Naive thymus-derived CD4-positive, alpha-beta T cell (primary cell): ENCODE measurements at regions not wholly inside any gene's neighbourhood (a gene's known extent, or its start where the extent isn't known, plus 50 kb on each side); places are given as distances from the start of the nearest gene placed in this dataset.

Experiments used
- ATAC-seq: fragments of 150-1000 bp; cut with Tn5 transposase; 2 replicates; pipeline ENCODE4 v1.10.0; 2021; ENCODE audit warnings: mild to moderate bottlenecking, moderate library complexity
- CTCF ChIA-PET: fragments of 350-600 bp; sonication (Branson Sonifier 250); formaldehyde crosslinking; loops from one replicate; lab custom pipeline; 2021; ENCODE audit warnings: antibody characterized with exemption; lab: Charles Lee
- POLR2A ChIA-PET: fragments of 350-600 bp; sonication (Branson Sonifier 250); formaldehyde crosslinking; loops from one replicate; lab custom pipeline; 2021; ENCODE audit warnings: antibody characterized with exemption, inconsistent platforms; lab: Charles Lee
- DNase-seq, 9 donors: peaks; one replicate each; pipeline versions ENCODE4 v3.0.0 to v3.0.0-alpha.2; 2020 to 2022; ENCODE audit warnings: mixed read lengths in 1 of 9
- H3K27ac ChIP-seq: one replicate; pipeline ENCODE4 v1.7.0; 2013; ENCODE audit warnings: mild to moderate bottlenecking, low read depth, low read length, moderate library complexity
- H3K27me3 ChIP-seq, 2 donors: one replicate each; pipeline ENCODE4 v1.7.0; 2013; ENCODE audit warnings: low read length in 2 of 2, mild to moderate bottlenecking in 2 of 2, moderate library complexity in 2 of 2; ENCODE audit not compliant: control insufficient read depth in 2 of 2, insufficient read depth in 2 of 2
- H3K36me3 ChIP-seq, 3 experiments: 1 replicate in 2 of 3; 2 replicates in 1 of 3; pipeline ENCODE4 v1.7.0; 2013; ENCODE audit warnings: low read length in 3 of 3, mild to moderate bottlenecking in 3 of 3, moderate library complexity in 1 of 3; ENCODE audit not compliant: insufficient read depth in 3 of 3, control insufficient read depth in 2 of 3
- H3K4me1 ChIP-seq, 2 donors: one replicate each; pipeline ENCODE4 v1.7.0; 2013; ENCODE audit warnings: low read length in 2 of 2, mild to moderate bottlenecking in 2 of 2, moderate library complexity in 1 of 2; ENCODE audit not compliant: control insufficient read depth in 2 of 2, insufficient read depth in 2 of 2
- H3K4me3 ChIP-seq: 2 replicates; pipeline ENCODE4 v1.7.0; 2013; ENCODE audit warnings: mild to moderate bottlenecking, low read length
- H3K9me3 ChIP-seq, 3 experiments: 1 replicate in 2 of 3; 2 replicates in 1 of 3; pipeline ENCODE4 v1.7.0; 2013; ENCODE audit warnings: low read length in 3 of 3; ENCODE audit not compliant: control insufficient read depth in 2 of 3
- H3K27ac Mint-ChIP-seq, 9 donors: one replicate each; pipeline ENCODE4 v1.8.0; 2020 to 2022; ENCODE audit warnings: mixed read lengths in 9 of 9, mild to moderate bottlenecking in 8 of 9, moderate library complexity in 5 of 9, inconsistent platforms in 2 of 9
- H3K27me3 Mint-ChIP-seq, 5 donors: one replicate each; pipeline ENCODE4 v1.8.0; 2021 to 2022; ENCODE audit warnings: mixed read lengths in 5 of 5, mild to moderate bottlenecking in 1 of 5
- H3K36me3 Mint-ChIP-seq, 5 donors: one replicate each; pipeline ENCODE4 v1.8.0; 2020 to 2022; ENCODE audit warnings: mixed read lengths in 5 of 5, mild to moderate bottlenecking in 3 of 5, inconsistent platforms in 1 of 5
- H3K4me1 Mint-ChIP-seq, 7 donors: one replicate each; pipeline ENCODE4 v1.8.0; 2020 to 2022; ENCODE audit warnings: mixed read lengths in 7 of 7, mild to moderate bottlenecking in 3 of 7, inconsistent platforms in 1 of 7
- H3K4me3 Mint-ChIP-seq, 10 donors: one replicate each; pipeline ENCODE4 v1.8.0; 2020 to 2022; ENCODE audit warnings: mild to moderate bottlenecking in 10 of 10, mixed read lengths in 10 of 10, moderate library complexity in 6 of 10, inconsistent platforms in 2 of 10
- H3K9me3 Mint-ChIP-seq, 11 donors: one replicate each; pipeline ENCODE4 v1.8.0; 2020 to 2022; ENCODE audit warnings: mixed read lengths in 11 of 11, mild to moderate bottlenecking in 4 of 11, inconsistent platforms in 1 of 11, moderate library complexity in 1 of 11
- intact Hi-C, 2 donors: fragments of 100-400 bp; cut with micrococcal nuclease; formaldehyde crosslinking; loops; one replicate each; pipeline ENCODE4 v1.15.1; 2023

DNA sequence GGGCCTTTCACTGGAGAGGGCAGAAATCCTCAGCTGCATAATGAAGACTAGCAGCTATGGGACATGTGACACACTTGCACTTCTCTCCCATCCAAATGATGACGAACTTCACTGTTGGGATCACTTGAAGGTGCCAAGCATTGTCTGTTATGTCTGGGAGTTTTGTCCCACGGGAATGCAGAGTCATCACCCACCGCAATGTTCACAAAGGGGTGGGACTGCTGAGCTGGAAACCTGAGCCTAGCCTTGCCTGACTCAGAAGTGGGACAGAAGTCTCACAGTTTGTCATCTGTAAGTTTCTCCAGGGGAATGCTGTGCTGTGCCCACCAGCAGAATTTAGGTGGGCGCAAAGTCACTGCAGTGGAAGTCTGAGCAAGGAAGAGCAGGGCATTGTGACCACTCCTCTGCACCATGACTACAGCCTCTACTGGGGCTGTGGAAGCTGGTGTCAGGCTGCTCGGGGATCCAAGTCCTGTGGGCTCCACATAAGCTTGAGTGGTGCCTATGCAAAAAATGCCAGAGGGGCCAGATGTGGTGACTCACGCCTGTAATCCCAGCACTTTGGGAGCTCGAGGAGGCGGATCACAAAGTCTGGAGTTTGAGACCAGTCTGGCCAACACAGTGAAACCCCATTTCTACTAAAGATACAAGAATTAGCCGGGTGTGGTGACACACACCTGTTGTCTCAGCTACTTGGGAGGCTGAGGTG, 472.0 kb upstream of the CNTNAP2 start:
- no peaks in the 10 kb centered on the region for H3K4me1 ChIP-seq
- Mint-ChIP-seq H3K4me1 (no peaks in the 10 kb centered on the region), H3K27me3 (no peaks in the 10 kb centered on the region), H3K36me3 (no peaks in the 10 kb centered on the region), H3K9me3 (peaks cover 2 to 36% (median 9%) of the 10 kb centered on the region in 11 donors), H3K4me3 (no peak overlapping the region), H3K27ac (no peak overlapping the region)
- no peak for ATAC-seq
- H3K36me3 ChIP-seq = no peaks in the 10 kb centered on the region
- intact Hi-C loops = no loop called here
- H3K4me3 ChIP-seq = no peak overlapping the region
- H3K27me3 ChIP-seq = no peaks in the 10 kb centered on the region
- no peak for DNase-seq
- ChIA-PET POLR2A (no interaction called here), CTCF (no interaction called here)
- peaks cover 0 to 4% (median 0%) of the 10 kb centered on the region in 3 experiments for H3K9me3 ChIP-seq
- no peak overlapping the region for H3K27ac ChIP-seq

DNA sequence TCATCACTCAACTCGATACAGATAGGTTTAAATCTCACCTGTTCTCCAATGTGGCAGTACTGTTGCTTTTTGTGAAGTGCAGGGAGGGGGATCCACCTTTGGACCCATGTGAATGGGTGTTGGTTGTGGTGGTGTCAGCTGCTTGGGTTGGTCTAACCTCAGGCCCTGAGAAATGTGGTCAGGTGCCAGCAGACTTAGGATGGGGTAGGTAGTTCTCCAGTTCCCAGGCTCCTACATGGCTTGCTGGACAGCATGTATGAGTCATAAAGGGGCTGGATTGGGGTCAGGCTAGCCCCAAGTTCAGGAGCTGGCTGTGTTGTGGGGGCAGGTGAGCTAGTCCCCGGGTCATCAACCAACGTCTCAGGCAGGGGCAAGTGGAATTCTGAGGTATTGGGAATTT, 472.6 kb upstream of the CNTNAP2 start:
- H3K27ac ChIP-seq = no peak overlapping the region
- Mint-ChIP-seq H3K27me3 (no peaks in the 10 kb centered on the region), H3K36me3 (no peaks in the 10 kb centered on the region), H3K9me3 (peaks cover 3 to 36% (median 9%) of the 10 kb centered on the region in 11 donors), H3K4me3 (no peak overlapping the region), H3K4me1 (no peaks in the 10 kb centered on the region), H3K27ac (no peak overlapping the region)
- DNase-seq (no peak), ATAC-seq (no peak)
- H3K36me3 ChIP-seq = no peaks in the 10 kb centered on the region
- H3K4me3 ChIP-seq = no peak overlapping the region
- intact Hi-C loops = no loop called here
- POLR2A ChIA-PET = no interaction called here
- H3K9me3 ChIP-seq = peaks cover 0 to 4% (median 0%) of the 10 kb centered on the region in 3 experiments
- CTCF ChIA-PET = no interaction called here
- no peaks in the 10 kb centered on the region for H3K27me3 ChIP-seq
- H3K4me1 ChIP-seq = no peaks in the 10 kb centered on the region

DNA sequence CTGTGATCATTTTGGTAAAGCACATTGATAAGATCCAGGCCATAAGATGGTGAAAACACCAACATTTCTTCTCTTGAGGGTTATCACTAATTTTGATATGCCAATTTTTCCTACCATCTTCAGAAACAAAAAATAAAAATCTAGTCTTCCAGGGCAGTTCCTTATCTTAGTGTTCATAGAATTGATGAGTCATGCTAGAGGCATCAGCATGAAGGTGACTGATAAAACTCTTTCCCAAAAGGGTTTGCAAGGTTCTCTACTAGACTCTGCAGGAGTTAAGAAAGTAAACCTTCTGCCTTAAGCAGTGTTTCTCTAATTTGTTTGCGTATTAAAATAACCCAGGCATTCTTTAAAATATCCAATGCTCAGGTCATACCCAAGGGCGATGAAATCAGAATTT, 483.1 kb upstream of the CNTNAP2 start:
- no peaks in the 10 kb centered on the region for H3K4me1 Mint-ChIP-seq
- Histone ChIP-seq H3K27me3 (no peaks in the 10 kb centered on the region), H3K27ac (no peak overlapping the region), H3K4me1 (no peaks in the 10 kb centered on the region), H3K36me3 (no peaks in the 10 kb centered on the region), H3K4me3 (no peak overlapping the region), H3K9me3 (no peaks in the 10 kb centered on the region)
- no peak overlapping the region for H3K4me3 Mint-ChIP-seq
- ATAC-seq = no peak
- H3K36me3 Mint-ChIP-seq = no peaks in the 10 kb centered on the region
- POLR2A ChIA-PET = no interaction called here
- H3K9me3 Mint-ChIP-seq = peaks cover 0 to 7% (median 2%) of the 10 kb centered on the region in 11 donors
- no peaks in the 10 kb centered on the region for H3K27me3 Mint-ChIP-seq
- intact Hi-C loops = no loop called here
- H3K27ac Mint-ChIP-seq = no peak overlapping the region
- CTCF ChIA-PET = no interaction called here
- DNase-seq = no peak

DNA sequence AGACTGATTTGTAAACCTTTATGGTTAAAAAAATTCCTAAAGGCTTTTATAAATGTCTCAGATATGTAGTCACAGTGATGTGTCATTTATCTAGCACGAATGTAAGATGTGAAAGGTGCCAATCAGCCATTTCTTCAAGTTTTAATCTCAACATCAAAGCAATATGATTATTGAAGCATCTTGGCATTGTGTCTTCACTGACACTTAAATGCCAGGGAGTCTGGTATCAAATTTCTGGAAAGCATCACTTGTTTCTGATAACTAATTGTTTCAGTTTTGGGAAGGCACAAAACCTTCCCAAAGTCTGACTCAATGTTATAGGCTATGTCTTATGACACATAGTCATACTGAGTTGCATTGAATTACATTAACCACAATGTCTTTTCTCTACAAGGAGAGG, 492.0 kb upstream of the CNTNAP2 start:
- Histone ChIP-seq H3K4me1 (no peaks in the 10 kb centered on the region), H3K36me3 (no peaks in the 10 kb centered on the region), H3K9me3 (no peaks in the 10 kb centered on the region), H3K27me3 (no peaks in the 10 kb centered on the region), H3K4me3 (no peak overlapping the region), H3K27ac (no peak overlapping the region)
- CTCF ChIA-PET = no interaction called here
- intact Hi-C loops = no loop called here
- H3K36me3 Mint-ChIP-seq = no peaks in the 10 kb centered on the region
- POLR2A ChIA-PET = no interaction called here
- ATAC-seq = no peak
- DNase-seq = no peak
- H3K4me1 Mint-ChIP-seq = no peaks in the 10 kb centered on the region
- H3K27ac Mint-ChIP-seq = no peak overlapping the region
- H3K4me3 Mint-ChIP-seq = no peak overlapping the region
- H3K9me3 Mint-ChIP-seq = peaks cover 0 to 10% (median 4%) of the 10 kb centered on the region in 11 donors
- H3K27me3 Mint-ChIP-seq = no peaks in the 10 kb centered on the region

DNA sequence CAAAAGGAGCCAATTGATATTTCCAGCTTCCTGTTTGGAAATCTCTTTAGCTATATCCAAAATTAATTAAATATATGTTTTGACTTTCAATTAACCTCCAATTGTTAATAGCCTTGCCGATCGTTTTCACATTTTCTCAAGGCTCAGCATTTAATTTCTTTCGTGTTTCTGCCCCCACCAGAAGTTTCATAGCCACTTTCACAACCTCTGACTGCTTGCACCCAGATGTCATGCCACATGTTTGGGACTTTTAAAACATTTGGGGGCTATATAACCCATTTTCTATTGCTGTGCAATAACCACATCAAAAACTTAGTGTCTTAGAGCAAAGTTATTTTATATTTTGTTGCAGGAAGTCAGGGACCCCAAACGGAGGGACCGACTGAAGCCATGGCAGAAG, 510.6 kb upstream of the CNTNAP2 start:
- H3K9me3 ChIP-seq = no peaks in the 10 kb centered on the region
- Mint-ChIP-seq H3K36me3 (peaks cover 0 to 3% (median 0%) of the 10 kb centered on the region in 5 donors), H3K27ac (no peak overlapping the region), H3K27me3 (no peaks in the 10 kb centered on the region), H3K4me3 (no peak overlapping the region), H3K4me1 (no peaks in the 10 kb centered on the region), H3K9me3 (peaks cover 0 to 35% (median 10%) of the 10 kb centered on the region in 11 donors)
- ChIA-PET CTCF (no interaction called here), POLR2A (no interaction called here)
- no peaks in the 10 kb centered on the region for H3K36me3 ChIP-seq
- intact Hi-C loops = no loop called here
- H3K4me1 ChIP-seq = no peaks in the 10 kb centered on the region
- H3K27me3 ChIP-seq = no peaks in the 10 kb centered on the region
- no peak for DNase-seq
- no peak for ATAC-seq
- no peak overlapping the region for H3K27ac ChIP-seq
- no peak overlapping the region for H3K4me3 ChIP-seq

DNA sequence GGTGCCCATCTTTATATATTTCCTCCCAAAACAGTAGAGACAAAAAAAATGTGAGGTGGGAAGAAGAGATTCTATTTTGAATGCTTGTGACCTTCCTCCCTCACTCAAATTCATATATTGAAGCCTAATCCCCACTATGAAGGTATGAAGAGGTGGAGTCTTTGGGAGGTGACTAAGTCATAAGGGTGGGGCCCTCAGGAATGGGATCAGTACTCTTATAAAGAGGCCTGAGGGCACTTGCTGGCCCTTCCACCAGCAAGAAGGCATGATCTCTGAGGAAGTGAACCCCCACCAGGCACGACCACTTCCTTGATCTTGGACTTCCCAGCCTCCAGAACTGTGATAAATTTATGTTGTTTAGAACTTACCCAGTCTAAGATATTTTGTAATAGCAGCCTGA, 517.2 kb upstream of the CNTNAP2 start:
- Mint-ChIP-seq H3K36me3 (no peaks in the 10 kb centered on the region), H3K9me3 (peaks cover 0 to 34% (median 4%) of the 10 kb centered on the region in 11 donors), H3K4me1 (no peaks in the 10 kb centered on the region), H3K4me3 (no peak overlapping the region), H3K27me3 (no peaks in the 10 kb centered on the region), H3K27ac (no peak overlapping the region)
- Histone ChIP-seq H3K4me1 (no peaks in the 10 kb centered on the region), H3K36me3 (no peaks in the 10 kb centered on the region), H3K27ac (no peak overlapping the region), H3K9me3 (no peaks in the 10 kb centered on the region), H3K4me3 (no peak overlapping the region), H3K27me3 (no peaks in the 10 kb centered on the region)
- intact Hi-C loops = no loop called here
- ATAC-seq = no peak
- no peak for DNase-seq
- ChIA-PET CTCF (no interaction called here), POLR2A (no interaction called here)

DNA sequence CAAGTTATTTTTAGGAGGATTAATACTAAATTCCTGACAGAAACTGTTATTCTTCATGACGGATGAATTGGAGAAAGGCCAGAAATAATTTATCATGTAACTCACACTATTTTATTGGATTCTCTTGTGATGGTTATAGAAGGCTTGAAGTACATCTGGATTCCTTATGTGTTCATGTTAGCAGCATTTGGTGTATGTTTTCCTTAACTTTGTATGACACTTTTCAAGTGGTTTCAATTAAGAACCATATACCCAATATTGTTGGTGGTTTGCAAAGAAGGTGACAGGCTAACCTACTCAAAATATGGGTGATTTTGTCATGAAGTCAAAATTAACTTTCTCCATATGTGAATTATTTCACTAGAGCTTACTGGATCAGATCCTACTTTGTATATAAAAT, 532.2 kb upstream of the CNTNAP2 start:
- Histone ChIP-seq H3K27me3 (no peaks in the 10 kb centered on the region), H3K4me1 (no peaks in the 10 kb centered on the region), H3K4me3 (no peak overlapping the region), H3K27ac (no peak overlapping the region), H3K36me3 (no peaks in the 10 kb centered on the region), H3K9me3 (no peaks in the 10 kb centered on the region)
- POLR2A ChIA-PET = no interaction called here
- Mint-ChIP-seq H3K36me3 (no peaks in the 10 kb centered on the region), H3K27ac (no peak overlapping the region), H3K4me3 (no peak overlapping the region), H3K9me3 (peaks cover 0 to 10% (median 3%) of the 10 kb centered on the region in 11 donors), H3K4me1 (no peaks in the 10 kb centered on the region), H3K27me3 (no peaks in the 10 kb centered on the region)
- no peak for DNase-seq
- intact Hi-C loops = no loop called here
- CTCF ChIA-PET = no interaction called here
- ATAC-seq = no peak
